GM12801 (cell line): ENCODE measurements at regions not wholly inside any gene's neighbourhood (a gene's known extent, or its start where the extent isn't known, plus 50 kb on each side); places are given as distances from the start of the nearest gene placed in this dataset.

ENCODE experiments used
- CTCF ChIP-seq: IDR thresholded peaks from one replicate; pipeline ENCODE4 v1.5.1; 2011; ENCODE audit warnings: control low read depth; ENCODE audit not compliant: insufficient read length; ENCODE audit errors: extremely low read depth

- no peak for TF ChIP-seq CTCF
These were observed 1029.1 kb upstream of the ACO1 start for GRCh38 chr9:31355159-31355882.

GRCh38 chr9:31355965-31356364 is 1028.5 kb upstream of the ACO1 start:
- no peak for TF ChIP-seq CTCF

GRCh38 chr9:31359071-31359470 is 1025.4 kb upstream of the ACO1 start:
- TF ChIP-seq CTCF: no peak

- no peak for TF ChIP-seq CTCF
These were observed 1020.3 kb upstream of the ACO1 start for GRCh38 chr9:31364171-31364570.

- no peak for TF ChIP-seq CTCF
These were observed 1011.5 kb upstream of the ACO1 start for GRCh38 chr9:31372799-31373587.

- TF ChIP-seq CTCF: no peak
These were observed 1007.1 kb upstream of the ACO1 start for GRCh38 chr9:31377358-31377757.

GRCh38 chr9:31388660-31389059 is 995.8 kb upstream of the ACO1 start:
- no peak for TF ChIP-seq CTCF
